Astrocyte of the spinal cord (primary cell): ENCODE measurements at regions not wholly inside any gene's neighbourhood (a gene's known extent, or its start where the extent isn't known, plus 50 kb on each side); places are given as distances from the start of the nearest gene placed in this dataset.

Experiments
- DNase-seq: peaks from one replicate; pipeline ENCODE4 v3.0.0; 2011; ENCODE audit warnings: low read depth, low spot score
- H3K4me3 ChIP-seq: 2 replicates; pipeline ENCODE4 v1.5.1; 2011; ENCODE audit warnings: low read depth, mild to moderate bottlenecking, low read length, moderate library complexity
- CTCF ChIP-seq: IDR thresholded peaks from 2 replicates; pipeline ENCODE4 v1.5.1; 2012; ENCODE audit warnings: low read depth, mild to moderate bottlenecking, low read length, inconsistent platforms
- in situ Hi-C: cut with HindIII; loops from 2 replicates; pipeline ENCODE4 v1.10.0; 2017; ENCODE audit warnings: low sequenced_read_pairs

- TF ChIP-seq CTCF, result no peak
- no peak overlapping the region for H3K4me3 ChIP-seq
- DNase-seq, result no peak
- in situ Hi-C loops, result no loop called here
These were observed 674.3 kb upstream of the POU3F3 start for GRCh38 chr2:104179644-104180043.

GRCh38 chr2:104200533-104201168 lies 653.3 kb upstream of the POU3F3 start:
- in situ Hi-C loops, result no loop called here
- no peak overlapping the region for H3K4me3 ChIP-seq
- DNase-seq, result no peak
- TF ChIP-seq CTCF, result no peak

- no peak overlapping the region for H3K4me3 ChIP-seq
- DNase-seq, result no peak
- TF ChIP-seq CTCF, result no peak
- in situ Hi-C loops, result no loop called here
These were observed 640.2 kb upstream of the POU3F3 start for GRCh38 chr2:104213758-104214157.

- TF ChIP-seq CTCF, result no peak
- DNase-seq, result no peak
- H3K4me3 ChIP-seq, result no peak overlapping the region
- in situ Hi-C loops, result no loop called here
These were observed 638.4 kb upstream of the POU3F3 start for GRCh38 chr2:104215269-104216161.

GRCh38 chr2:104233591-104233990 lies 620.3 kb upstream of the POU3F3 start:
- H3K4me3 ChIP-seq, result no peak overlapping the region
- in situ Hi-C loops, result no loop called here
- no peak for TF ChIP-seq CTCF
- no peak for DNase-seq

GRCh38 chr2:104236491-104236890 lies 617.4 kb upstream of the POU3F3 start:
- H3K4me3 ChIP-seq, result no peak overlapping the region
- DNase-seq, result no peak
- TF ChIP-seq CTCF, result no peak
- in situ Hi-C loops, result no loop called here
